ENCODE measurements at regions not wholly inside any gene's neighbourhood (a gene's known extent, or its start where the extent isn't known, plus 50 kb on each side); places are given as distances from the start of the nearest gene placed in this dataset.
"Not testable (repeated sequence)": the region's sequence is repeated elsewhere in the genome, so short reads cannot be mapped to it uniquely, and the experiment has no call there.

GRCh38 chr12:125353002-125353401 is 287.8 kb downstream of the AACS start:
- TF ChIP-seq, protein P1, sequence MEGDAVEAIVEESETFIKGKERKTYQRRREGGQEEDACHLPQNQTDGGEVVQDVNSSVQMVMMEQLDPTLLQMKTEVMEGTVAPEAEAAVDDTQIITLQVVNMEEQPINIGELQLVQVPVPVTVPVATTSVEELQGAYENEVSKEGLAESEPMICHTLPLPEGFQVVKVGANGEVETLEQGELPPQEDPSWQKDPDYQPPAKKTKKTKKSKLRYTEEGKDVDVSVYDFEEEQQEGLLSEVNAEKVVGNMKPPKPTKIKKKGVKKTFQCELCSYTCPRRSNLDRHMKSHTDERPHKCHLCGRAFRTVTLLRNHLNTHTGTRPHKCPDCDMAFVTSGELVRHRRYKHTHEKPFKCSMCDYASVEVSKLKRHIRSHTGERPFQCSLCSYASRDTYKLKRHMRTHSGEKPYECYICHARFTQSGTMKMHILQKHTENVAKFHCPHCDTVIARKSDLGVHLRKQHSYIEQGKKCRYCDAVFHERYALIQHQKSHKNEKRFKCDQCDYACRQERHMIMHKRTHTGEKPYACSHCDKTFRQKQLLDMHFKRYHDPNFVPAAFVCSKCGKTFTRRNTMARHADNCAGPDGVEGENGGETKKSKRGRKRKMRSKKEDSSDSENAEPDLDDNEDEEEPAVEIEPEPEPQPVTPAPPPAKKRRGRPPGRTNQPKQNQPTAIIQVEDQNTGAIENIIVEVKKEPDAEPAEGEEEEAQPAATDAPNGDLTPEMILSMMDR (IDR thresholded peaks at IDR 0.05), result not testable (repeated sequence)
- TF ChIP-seq ZFX (IDR thresholded peaks at IDR 0.05; ENCODE audit: borderline replicate concordance), result not testable (repeated sequence)
